ENCODE measurements at regions not wholly inside any gene's neighbourhood (a gene's known extent, or its start where the extent isn't known, plus 50 kb on each side); places are given as distances from the start of the nearest gene placed in this dataset.

GRCh38 chr7:113321201-113321600 is 202.8 kb upstream of the SMIM30 start:
- WGBS, 5 donors = 62 to 79% (median 72%) methylated on average over 2 of the region's 2 CpGs
- H3K27me3 ChIP-seq = no peaks in the 10 kb centered on the region
- intact Hi-C loops (cut with DNase I; ENCODE audit: low total_unique reads) = no loop called here
- H3K27ac ChIP-seq = no peak overlapping the region
- H3K4me1 ChIP-seq = no peaks in the 10 kb centered on the region
- H3K36me3 ChIP-seq = no peaks in the 10 kb centered on the region
- DNase-seq = no peak
- TF ChIP-seq, protein P1, sequence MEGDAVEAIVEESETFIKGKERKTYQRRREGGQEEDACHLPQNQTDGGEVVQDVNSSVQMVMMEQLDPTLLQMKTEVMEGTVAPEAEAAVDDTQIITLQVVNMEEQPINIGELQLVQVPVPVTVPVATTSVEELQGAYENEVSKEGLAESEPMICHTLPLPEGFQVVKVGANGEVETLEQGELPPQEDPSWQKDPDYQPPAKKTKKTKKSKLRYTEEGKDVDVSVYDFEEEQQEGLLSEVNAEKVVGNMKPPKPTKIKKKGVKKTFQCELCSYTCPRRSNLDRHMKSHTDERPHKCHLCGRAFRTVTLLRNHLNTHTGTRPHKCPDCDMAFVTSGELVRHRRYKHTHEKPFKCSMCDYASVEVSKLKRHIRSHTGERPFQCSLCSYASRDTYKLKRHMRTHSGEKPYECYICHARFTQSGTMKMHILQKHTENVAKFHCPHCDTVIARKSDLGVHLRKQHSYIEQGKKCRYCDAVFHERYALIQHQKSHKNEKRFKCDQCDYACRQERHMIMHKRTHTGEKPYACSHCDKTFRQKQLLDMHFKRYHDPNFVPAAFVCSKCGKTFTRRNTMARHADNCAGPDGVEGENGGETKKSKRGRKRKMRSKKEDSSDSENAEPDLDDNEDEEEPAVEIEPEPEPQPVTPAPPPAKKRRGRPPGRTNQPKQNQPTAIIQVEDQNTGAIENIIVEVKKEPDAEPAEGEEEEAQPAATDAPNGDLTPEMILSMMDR (IDR thresholded peaks at IDR 0.05) = no peak
- TF ChIP-seq EP300 (IDR thresholded peaks at IDR 0.05) = no peak
- TF ChIP-seq POLR2A (IDR thresholded peaks at IDR 0.05) = no peak
- no peak for TF ChIP-seq POLR2AphosphoS5 (IDR thresholded peaks at IDR 0.05)
- no peak overlapping the region for H3K4me3 ChIP-seq
- no peaks in the 10 kb centered on the region for H3K9me3 ChIP-seq

DNA sequence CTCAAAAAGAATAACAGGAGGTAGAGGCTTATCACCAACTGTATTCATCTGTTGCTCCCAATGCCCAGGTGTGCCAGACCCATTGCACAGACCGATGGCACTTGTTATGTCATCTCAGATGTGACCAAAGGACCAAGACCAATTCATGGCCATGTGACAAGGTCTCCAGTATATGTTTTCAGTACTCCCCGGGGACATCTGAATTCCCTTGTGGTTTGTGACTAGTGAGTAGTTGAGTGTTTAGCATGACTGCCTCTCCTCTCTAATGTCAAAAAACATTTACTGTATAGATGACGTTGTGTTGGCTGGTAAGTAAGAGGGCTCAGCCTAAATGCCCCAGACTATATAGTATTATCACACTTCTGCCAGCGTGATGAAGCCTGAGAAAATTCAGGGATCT is 202.1 kb upstream of the SMIM30 start:
- WGBS, 5 donors = 81 to 87% (median 83%) methylated on average over 4 of the region's 4 CpGs

GRCh38 chr7:113314594-113314993 is 196.2 kb upstream of the SMIM30 start:
- no peak for DNase-seq
- Histone ChIP-seq H3K4me3 (no peak overlapping the region), H3K9me3 (no peaks in the 10 kb centered on the region), H3K4me1 (no peaks in the 10 kb centered on the region), H3K36me3 (no peaks in the 10 kb centered on the region), H3K27ac (no peak overlapping the region), H3K27me3 (no peaks in the 10 kb centered on the region)
- TF ChIP-seq EP300 (IDR thresholded peaks at IDR 0.05) (no peak), POLR2A (IDR thresholded peaks at IDR 0.05) (no peak), POLR2AphosphoS5 (IDR thresholded peaks at IDR 0.05) (no peak)
- TF ChIP-seq, protein P1 (IDR thresholded peaks at IDR 0.05) = no peak
- WGBS, 5 donors = 13 to 39% (median 23%) methylated on average over 2 of the region's 2 CpGs
- intact Hi-C loops (cut with DNase I; ENCODE audit: low total_unique reads) = no loop called here

More for the DNA sequence above, 202.1 kb upstream of the SMIM30 start:
- DNase-seq = no peak
- Histone ChIP-seq H3K27me3 (no peaks in the 10 kb centered on the region), H3K4me1 (no peaks in the 10 kb centered on the region), H3K27ac (no peak overlapping the region), H3K9me3 (no peaks in the 10 kb centered on the region), H3K36me3 (no peaks in the 10 kb centered on the region), H3K4me3 (no peak overlapping the region)
- TF ChIP-seq POLR2AphosphoS5 (IDR thresholded peaks at IDR 0.05) (no peak), EP300 (IDR thresholded peaks at IDR 0.05) (no peak), POLR2A (IDR thresholded peaks at IDR 0.05) (no peak)
- TF ChIP-seq, protein P1 (IDR thresholded peaks at IDR 0.05) = no peak
- intact Hi-C loops (cut with DNase I; ENCODE audit: low total_unique reads) = no loop called here

- no peak for TF ChIP-seq POLR2AphosphoS5 (IDR thresholded peaks at IDR 0.05)
- TF ChIP-seq, protein P1 (IDR thresholded peaks at IDR 0.05) = no peak
- no peak for TF ChIP-seq POLR2A (IDR thresholded peaks at IDR 0.05)
- no peak for TF ChIP-seq EP300 (IDR thresholded peaks at IDR 0.05)
- H3K4me1 ChIP-seq = no peaks in the 10 kb centered on the region
- no peaks in the 10 kb centered on the region for H3K27me3 ChIP-seq
- no peak for DNase-seq
- no peak overlapping the region for H3K4me3 ChIP-seq
- H3K36me3 ChIP-seq = no peaks in the 10 kb centered on the region
- intact Hi-C loops (cut with DNase I; ENCODE audit: low total_unique reads) = no loop called here
- WGBS, 5 donors = 73 to 94% (median 90%) methylated on average over 2 of the region's 2 CpGs
- H3K27ac ChIP-seq = no peak overlapping the region
- no peaks in the 10 kb centered on the region for H3K9me3 ChIP-seq
These were observed 190.0 kb upstream of the SMIM30 start for GRCh38 chr7:113308399-113308798.
